ENCODE measurements at regions not wholly inside any gene's neighbourhood (a gene's known extent, or its start where the extent isn't known, plus 50 kb on each side); places are given as distances from the start of the nearest gene placed in this dataset.

- TF ChIP-seq CTCF (IDR thresholded peaks at IDR 0.05) (no peak), POLR2A (IDR thresholded peaks at IDR 0.05) (no peak)
Measured at GRCh38 chr17:13176436-13176835, 158.6 kb upstream of the ELAC2 start.
